GM19395 (cell line): ENCODE measurements at regions not wholly inside any gene's neighbourhood (a gene's known extent, or its start where the extent isn't known, plus 50 kb on each side); places are given as distances from the start of the nearest gene placed in this dataset.
"Not testable (repeated sequence)": the region's sequence is repeated elsewhere in the genome, so short reads cannot be mapped to it uniquely, and the experiment has no call there.

Experiments used
- ATAC-seq: cut with Tn5 transposase; IDR thresholded peaks from one replicate; pipeline ENCODE4 v1.9.1; 2021; ENCODE audit warnings: mild to moderate bottlenecking, moderate library complexity; ENCODE audit not compliant: unreplicated experiment

- ATAC-seq = no peak
Measured at GRCh38 chr15:79738143-79738542, 158.7 kb downstream of the MTHFS start.

GRCh38 chr15:79740561-79740960, 156.3 kb downstream of the MTHFS start:
- no peak for ATAC-seq

- no peak for ATAC-seq
Measured at GRCh38 chr15:79743032-79743431, 153.8 kb downstream of the MTHFS start.

DNA sequence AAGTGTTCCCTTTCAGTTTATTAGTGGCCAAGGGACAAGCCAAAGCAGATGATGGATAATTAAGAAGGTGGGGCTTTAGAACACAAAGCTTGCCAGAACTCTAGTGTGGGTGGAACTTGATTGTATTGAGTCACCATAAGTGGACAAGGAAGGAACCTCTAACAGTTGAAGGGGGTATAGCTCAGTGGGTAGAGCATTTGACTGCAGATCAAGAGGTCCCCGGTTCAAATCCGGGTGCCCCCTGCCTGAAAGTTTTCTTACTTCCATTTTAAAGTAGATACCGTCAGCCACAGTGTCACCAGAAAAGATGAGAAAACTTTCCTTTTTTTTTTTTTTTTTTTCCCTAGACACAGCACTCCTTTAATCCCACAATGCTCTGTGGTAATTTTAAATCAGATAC, 152.3 kb downstream of the MTHFS start:
- ATAC-seq = not testable (repeated sequence)

- no peak for ATAC-seq
Measured at GRCh38 chr15:79756365-79756764, 140.4 kb downstream of the MTHFS start.

GRCh38 chr15:79765081-79765480, 131.7 kb downstream of the MTHFS start:
- ATAC-seq = no peak

GRCh38 chr15:79769069-79769481, 127.7 kb downstream of the MTHFS start:
- ATAC-seq = no peak

- no peak for ATAC-seq
Measured at GRCh38 chr15:79769933-79770759, 126.7 kb downstream of the MTHFS start.

- ATAC-seq = no peak
Measured at GRCh38 chr15:79773128-79773527, 123.7 kb downstream of the MTHFS start.

GRCh38 chr15:79775821-79776220, 121.0 kb downstream of the MTHFS start:
- no peak for ATAC-seq

GRCh38 chr15:79777916-79778315, 118.9 kb downstream of the MTHFS start:
- no peak for ATAC-seq

DNA sequence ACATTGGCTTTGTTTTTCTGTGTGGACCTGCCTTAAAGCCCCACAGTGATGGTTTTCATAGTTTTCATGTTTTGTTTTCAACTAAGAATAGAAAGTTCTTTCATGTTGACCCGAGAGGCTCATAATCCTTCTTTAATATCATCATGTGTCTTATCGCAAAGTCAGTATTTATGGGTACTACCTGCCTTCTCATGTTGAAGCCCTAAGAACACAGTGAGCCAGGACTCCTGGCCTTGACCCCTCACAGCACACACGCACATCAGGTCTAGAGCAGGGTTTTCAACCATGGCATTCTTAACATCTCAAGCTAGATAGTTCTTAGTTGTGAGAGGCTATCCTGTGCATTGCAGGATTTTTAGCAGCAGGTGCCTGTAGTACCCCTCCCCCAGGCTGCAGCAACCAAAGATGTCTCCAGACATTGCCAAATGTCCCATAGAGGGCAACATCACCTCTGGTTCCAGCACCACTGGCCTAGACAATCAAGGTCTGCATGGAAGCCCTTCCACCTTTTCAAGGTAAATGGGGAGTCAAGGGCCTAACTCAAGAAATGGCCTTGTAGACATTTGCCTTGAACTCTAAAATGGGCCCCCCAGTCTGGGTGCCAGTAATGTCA, 118.3 kb downstream of the MTHFS start:
- no peak for ATAC-seq

GRCh38 chr15:79779746-79780145, 117.1 kb downstream of the MTHFS start:
- ATAC-seq = no peak

DNA sequence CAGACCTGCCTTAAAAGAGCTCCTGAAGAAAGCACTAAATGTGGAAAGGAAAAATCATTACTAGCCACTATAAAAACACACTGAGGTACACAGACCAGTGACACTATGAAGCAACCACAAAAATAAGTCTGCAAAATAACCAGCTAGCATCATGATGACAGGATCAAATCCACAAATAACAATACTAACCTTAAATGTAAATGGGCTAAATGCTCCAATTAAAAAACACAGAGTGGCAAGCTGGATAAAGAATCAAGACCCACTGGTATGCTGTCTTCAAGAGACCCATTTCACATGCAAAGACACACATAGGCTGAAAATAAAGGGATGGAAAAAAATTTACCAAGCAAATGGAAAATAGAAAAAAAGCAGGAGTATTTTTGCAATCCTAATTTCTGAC, 114.5 kb downstream of the MTHFS start:
- ATAC-seq = not testable (repeated sequence)
